ENCODE measurements at regions not wholly inside any gene's neighbourhood (a gene's known extent, or its start where the extent isn't known, plus 50 kb on each side); places are given as distances from the start of the nearest gene placed in this dataset.

- H3K27me3 ChIP-seq: no peaks in the 10 kb centered on the region
- H3K4me1 ChIP-seq: no peaks in the 10 kb centered on the region
- no peak overlapping the region for H3K4me3 ChIP-seq (ENCODE audit: low read depth, low read length)
- no peaks in the 10 kb centered on the region for H3K9me3 ChIP-seq
- no peaks in the 10 kb centered on the region for H3K36me3 ChIP-seq
- no peak for TF ChIP-seq CTCF (IDR thresholded peaks at IDR 0.05; ENCODE audit: low read depth, low read length)
- DNase-seq: no peak
Measured at GRCh38 chr9:2313512-2313911, 298.4 kb downstream of the SMARCA2 start.

- no peak for TF ChIP-seq CTCF (IDR thresholded peaks at IDR 0.05; ENCODE audit: low read depth, low read length)
- no peaks in the 10 kb centered on the region for H3K4me1 ChIP-seq
- DNase-seq: no peak
- no peaks in the 10 kb centered on the region for H3K36me3 ChIP-seq
- H3K4me3 ChIP-seq (ENCODE audit: low read depth, low read length): no peak overlapping the region
- H3K27me3 ChIP-seq: no peaks in the 10 kb centered on the region
- no peaks in the 10 kb centered on the region for H3K9me3 ChIP-seq
Measured at GRCh38 chr9:2317591-2317990, 302.4 kb downstream of the SMARCA2 start.

- Histone ChIP-seq H3K4me1 (no peaks in the 10 kb centered on the region), H3K9me3 (no peaks in the 10 kb centered on the region), H3K36me3 (no peaks in the 10 kb centered on the region), H3K27me3 (no peaks in the 10 kb centered on the region), H3K4me3 (ENCODE audit: low read depth, low read length) (no peak overlapping the region)
- no peak for TF ChIP-seq CTCF (IDR thresholded peaks at IDR 0.05; ENCODE audit: low read depth, low read length)
- DNase-seq: no peak
Measured at GRCh38 chr9:2319421-2319820, 302.2 kb upstream of the VLDLR start.

- Histone ChIP-seq H3K4me1 (no peaks in the 10 kb centered on the region), H3K36me3 (no peaks in the 10 kb centered on the region), H3K9me3 (no peaks in the 10 kb centered on the region), H3K27me3 (no peaks in the 10 kb centered on the region), H3K4me3 (ENCODE audit: low read depth, low read length) (no peak overlapping the region)
- TF ChIP-seq CTCF (IDR thresholded peaks at IDR 0.05; ENCODE audit: low read depth, low read length): no peak
- no peak for DNase-seq
Measured at GRCh38 chr9:2320114-2320513, 301.5 kb upstream of the VLDLR start.

- DNase-seq: no peak
- no peak for TF ChIP-seq CTCF (IDR thresholded peaks at IDR 0.05; ENCODE audit: low read depth, low read length)
- no peaks in the 10 kb centered on the region for H3K36me3 ChIP-seq
- H3K4me1 ChIP-seq: no peaks in the 10 kb centered on the region
- no peak overlapping the region for H3K4me3 ChIP-seq (ENCODE audit: low read depth, low read length)
- H3K27me3 ChIP-seq: no peaks in the 10 kb centered on the region
- no peaks in the 10 kb centered on the region for H3K9me3 ChIP-seq
Measured at GRCh38 chr9:2320632-2321031, 301.0 kb upstream of the VLDLR start.

GRCh38 chr9:2321523-2322148 lies 300.0 kb upstream of the VLDLR start:
- Histone ChIP-seq H3K27me3 (no peaks in the 10 kb centered on the region), H3K36me3 (no peaks in the 10 kb centered on the region), H3K9me3 (no peaks in the 10 kb centered on the region), H3K4me3 (ENCODE audit: low read depth, low read length) (no peak overlapping the region), H3K4me1 (no peaks in the 10 kb centered on the region)
- TF ChIP-seq CTCF (IDR thresholded peaks at IDR 0.05; ENCODE audit: low read depth, low read length): peak; percentile 26; the same call in 1 of the 2 replicates
- no peak for DNase-seq

All from BE2C (cell line).